ENCODE measurements at regions not wholly inside any gene's neighbourhood (a gene's known extent, or its start where the extent isn't known, plus 50 kb on each side); places are given as distances from the start of the nearest gene placed in this dataset.

- TF ChIP-seq SIN3A (IDR thresholded peaks at IDR 0.05; ENCODE audit: borderline replicate concordance, insufficient read depth, low read depth, low read length) (no peak), REST (IDR thresholded peaks at IDR 0.05; ENCODE audit: insufficient read depth in 1 of 2, low read depth in 2 of 2, low read length in 1 of 2) (no peak), CTCF (IDR thresholded peaks at IDR 0.05) (no peak), POLR2AphosphoS5 (IDR thresholded peaks at IDR 0.05; ENCODE audit: low read depth, low read length) (no peak)
Measured at GRCh38 chr13:86689911-86690310, 890.7 kb upstream of the SLITRK6 start.
